Gastrocnemius medialis (tissue), 4 donors: ENCODE measurements at regions not wholly inside any gene's neighbourhood (a gene's known extent, or its start where the extent isn't known, plus 50 kb on each side); places are given as distances from the start of the nearest gene placed in this dataset.

ENCODE experiments used
- ATAC-seq, 2 donors: fragments of 150-250 bp; one replicate each; pipeline ENCODE4 v1.9.1; 2016
- DNase-seq, 2 donors: peaks; one replicate each; pipeline ENCODE4 v3.0.0-alpha.2; 2019
- H3K27ac ChIP-seq, 4 donors: fragments of 200-600 bp; sonication (generic); 1 replicate in 1 of 4; 2 replicates in 3 of 4; pipeline ENCODE4 v1.5.1; 2016 to 2018; ENCODE audit warnings: mild to moderate bottlenecking in 2 of 4, moderate library complexity in 1 of 4
- H3K27me3 ChIP-seq, 3 donors: fragments of 200-600 bp; sonication (generic) in 2 of 3; 1 replicate in 1 of 3; 2 replicates in 2 of 3; pipeline versions ENCODE4 v1.5.1 to v1.6.0; 2016 to 2019; ENCODE audit warnings: mild to moderate bottlenecking in 1 of 3, moderate library complexity in 1 of 3
- H3K36me3 ChIP-seq, 2 donors: fragments of 200-600 bp; sonication (generic) in 1 of 2; one replicate each; pipeline ENCODE4 v1.5.1; 2017 to 2018
- H3K4me1 ChIP-seq, 2 donors: fragments of 200-600 bp; sonication (generic) in 1 of 2; one replicate each; pipeline ENCODE4 v1.5.1; 2016 to 2017; ENCODE audit warnings: mild to moderate bottlenecking in 2 of 2
- H3K4me3 ChIP-seq, 4 donors: fragments of 200-600 bp; sonication (generic) in 3 of 4; 1 replicate in 1 of 4; 2 replicates in 3 of 4; pipeline ENCODE4 v1.5.1; 2016 to 2019; ENCODE audit warnings: mild to moderate bottlenecking in 2 of 4
- H3K9me3 ChIP-seq, 3 donors: fragments of 200-600 bp; sonication (generic) in 2 of 3; 1 replicate in 1 of 3; 2 replicates in 2 of 3; pipeline ENCODE4 v1.5.1; 2016 to 2019
- CTCF ChIP-seq, 5 experiments: fragments of 450-650 bp in 3 of 5; fragments of 200-600 bp in 2 of 5; sonication (generic) in 2 of 5; IDR thresholded peaks in 4 of 5; conservative IDR thresholded peaks in 1 of 5; 1 replicate in 4 of 5; 2 replicates in 1 of 5; pipeline ENCODE4 v1.5.1; 2016 to 2019; ENCODE audit warnings: antibody characterized with exemption in 5 of 5, mild to moderate bottlenecking in 3 of 5, moderate library complexity in 3 of 5
- POLR2A ChIP-seq, 2 donors: fragments of 450-650 bp; IDR thresholded peaks; one replicate each; pipeline ENCODE4 v1.6.1; 2017; ENCODE audit warnings: antibody characterized with exemption in 2 of 2, mild to moderate bottlenecking in 2 of 2, moderate library complexity in 2 of 2
- in situ Hi-C, 4 donors: fragments of 200-750 bp; cut with MboI; loops; one replicate each; pipeline versions ENCODE4 v1.15.0 to v1.8.0; 2017; ENCODE audit warnings: low sequenced_read_pairs in 4 of 4
- intact Hi-C: fragments of 100-400 bp; cut with DNase I; formaldehyde crosslinking; loops from one replicate; pipeline ENCODE4 v1.15.1; 2023; ENCODE audit warnings: low total_unique reads

DNA sequence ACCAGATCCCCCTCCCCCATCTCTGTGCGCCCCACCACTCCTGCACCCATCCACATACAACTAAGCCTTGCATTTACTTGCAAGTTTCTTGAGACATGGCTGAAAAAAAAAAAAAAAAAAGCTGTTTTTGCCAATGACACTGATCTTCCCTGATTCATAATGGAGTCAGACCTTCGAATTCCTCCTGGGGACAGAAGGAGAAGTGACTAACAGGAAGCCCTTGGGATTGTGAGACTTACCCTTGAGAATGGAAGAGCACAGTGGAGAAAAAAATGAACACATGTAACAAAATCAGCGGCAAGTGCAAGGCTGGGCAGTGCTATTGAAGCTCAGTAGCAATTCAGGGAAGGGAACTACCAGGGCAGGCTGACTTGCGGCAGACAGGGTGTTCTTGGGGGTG is 288.4 kb downstream of the BCOR start:
- no peaks in the 10 kb centered on the region for H3K27me3 ChIP-seq
- intact Hi-C loops: no loop called here
- H3K4me1 ChIP-seq: peaks cover 3% of the 10 kb centered on the region in 2 donors
- H3K27ac ChIP-seq: no peak overlapping the region
- no peak overlapping the region for H3K4me3 ChIP-seq
- in situ Hi-C loops: loop anchor here in 1 of 4 donors (25.0 kb wide), 1 partner anchor 478 kb away; no protein-coding TSS in a partner anchor
- ATAC-seq (no peak), DNase-seq (no peak)
- H3K36me3 ChIP-seq: no peaks in the 10 kb centered on the region
- TF ChIP-seq CTCF (IDR thresholded peaks at IDR 0.05 in 4 of 5, conservative IDR thresholded peaks at IDR 0.05 in 1 of 5) (no peak), POLR2A (IDR thresholded peaks at IDR 0.05) (no peak)
- no peaks in the 10 kb centered on the region for H3K9me3 ChIP-seq

DNA sequence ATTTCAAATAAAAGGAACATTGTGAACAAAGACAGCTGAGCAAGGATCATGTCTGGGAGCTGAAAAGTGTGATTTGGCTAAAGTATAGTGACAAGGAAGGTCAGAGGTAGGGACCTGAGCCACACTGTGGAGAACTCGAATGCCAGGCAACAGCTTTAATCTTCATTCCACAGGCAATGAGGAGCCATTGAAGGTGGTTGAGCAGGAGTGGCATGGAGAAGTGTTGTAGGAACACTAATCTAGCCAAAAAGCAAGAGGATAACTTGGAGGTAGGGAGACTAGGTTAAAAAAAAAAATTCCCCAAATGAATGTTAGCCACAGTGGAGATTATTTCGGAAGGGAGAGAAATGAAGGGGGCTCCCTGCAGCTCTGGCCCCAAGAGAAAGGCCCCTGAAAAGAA is 286.9 kb downstream of the BCOR start:
- DNase-seq: no peak
- Histone ChIP-seq H3K9me3 (no peaks in the 10 kb centered on the region), H3K4me1 (peaks cover 5 to 6% of the 10 kb centered on the region in 2 donors), H3K36me3 (no peaks in the 10 kb centered on the region), H3K27ac (no peak overlapping the region), H3K27me3 (no peaks in the 10 kb centered on the region), H3K4me3 (no peak overlapping the region)
- TF ChIP-seq CTCF (IDR thresholded peaks at IDR 0.05 in 4 of 5, conservative IDR thresholded peaks at IDR 0.05 in 1 of 5): no peak
- intact Hi-C loops: loop anchor here (5.0 to 10.0 kb wide), 4 partner anchors 96 to 654 kb away; partner anchors contain the start of gene BCOR
- no peak for ATAC-seq
- in situ Hi-C loops: loop anchor here in 2 of 4 donors (10.0 to 25.0 kb wide), 2 partner anchors 354 to 476 kb away; no protein-coding TSS in a partner anchor

DNA sequence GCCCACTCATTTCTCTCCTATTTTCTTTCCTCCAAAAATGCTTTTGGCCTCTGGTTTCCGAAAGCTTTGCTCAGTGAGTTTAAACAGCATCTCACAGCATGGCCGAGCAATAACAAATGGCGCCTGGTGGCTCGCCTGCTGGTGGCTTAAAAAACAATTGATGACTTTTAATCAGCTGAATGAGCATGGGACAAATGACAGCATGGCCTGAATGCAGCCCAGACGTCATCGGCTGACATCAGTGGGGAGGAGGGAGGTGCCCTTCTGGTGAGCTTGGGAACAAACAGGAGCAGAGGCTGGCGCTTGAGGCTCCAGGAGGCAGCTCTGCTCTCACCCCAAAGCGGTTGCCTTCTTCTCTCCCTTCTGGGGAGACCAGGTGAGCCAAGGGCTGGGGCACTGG is 286.4 kb downstream of the BCOR start:
- Histone ChIP-seq H3K9me3 (no peaks in the 10 kb centered on the region), H3K36me3 (no peaks in the 10 kb centered on the region), H3K4me1 (peaks cover 5 to 6% of the 10 kb centered on the region in 2 donors), H3K27ac (no peak overlapping the region), H3K27me3 (no peaks in the 10 kb centered on the region), H3K4me3 (no peak overlapping the region)
- no peak for ATAC-seq
- in situ Hi-C loops: loop anchor here in 2 of 4 donors (10.0 to 25.0 kb wide), 2 partner anchors 353 to 476 kb away; no protein-coding TSS in a partner anchor
- no peak for DNase-seq
- TF ChIP-seq POLR2A (IDR thresholded peaks at IDR 0.05) (no peak), CTCF (IDR thresholded peaks at IDR 0.05 in 4 of 5, conservative IDR thresholded peaks at IDR 0.05 in 1 of 5) (no peak)
- intact Hi-C loops: loop anchor here (5.0 to 10.0 kb wide), 4 partner anchors 96 to 653 kb away; partner anchors contain the start of gene BCOR

DNA sequence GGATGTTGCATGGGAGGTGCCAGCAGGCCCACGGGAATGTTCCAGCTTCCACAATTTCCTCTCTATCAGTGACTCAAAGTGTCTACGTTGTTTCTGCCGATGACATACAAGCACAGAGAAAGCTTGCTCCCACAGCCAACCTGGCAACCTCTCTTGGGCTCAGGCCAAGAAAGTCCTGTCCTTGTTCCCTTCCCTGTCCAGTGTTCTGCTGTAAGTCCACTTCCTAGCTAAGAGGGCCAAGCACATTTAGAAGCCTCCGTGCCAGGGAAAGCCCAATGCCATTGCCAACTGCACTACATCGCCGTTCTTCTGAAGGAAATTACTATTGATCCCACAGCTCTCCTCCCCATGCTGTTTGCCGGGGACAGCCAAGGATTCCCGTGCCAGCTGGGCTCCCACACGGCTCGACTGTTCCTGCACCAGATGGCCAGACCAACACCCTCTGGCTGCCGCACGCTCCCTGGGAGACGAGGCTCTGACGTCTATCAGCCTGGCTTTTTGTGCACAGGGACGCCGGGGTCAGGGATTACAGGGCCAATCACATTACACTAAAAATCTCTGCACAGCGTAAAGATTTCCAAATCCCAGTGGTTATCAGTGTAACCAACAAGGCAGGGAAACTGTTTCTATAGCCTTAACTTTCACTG is 284.0 kb downstream of the BCOR start:
- H3K36me3 ChIP-seq: no peaks in the 10 kb centered on the region
- H3K4me1 ChIP-seq: peaks cover 5 to 6% of the 10 kb centered on the region in 2 donors
- no peaks in the 10 kb centered on the region for H3K9me3 ChIP-seq
- TF ChIP-seq CTCF (IDR thresholded peaks at IDR 0.05 in 4 of 5, conservative IDR thresholded peaks at IDR 0.05 in 1 of 5) (no peak), POLR2A (IDR thresholded peaks at IDR 0.05) (no peak)
- in situ Hi-C loops: loop anchor here in 2 of 4 donors (10.0 to 25.0 kb wide), 2 partner anchors 351 to 474 kb away; no protein-coding TSS in a partner anchor
- DNase-seq (peak; percentile 69 to 81), ATAC-seq (peak; percentile 92 to 95)
- no peak overlapping the region for H3K4me3 ChIP-seq
- no peaks in the 10 kb centered on the region for H3K27me3 ChIP-seq
- peak overlapping the region; percentile 52 to 74 (median 71) for H3K27ac ChIP-seq
- intact Hi-C loops: loop anchor here (1.0 to 10.0 kb wide), 7 partner anchors 83 to 651 kb away; partner anchors contain the start of gene BCOR
